K562 (cell line): ENCODE measurements at regions not wholly inside any gene's neighbourhood (a gene's known extent, or its start where the extent isn't known, plus 50 kb on each side); places are given as distances from the start of the nearest gene placed in this dataset.
A peak's percentile ranks its signal among the peaks of the same experiment; 100 is the strongest.

Source experiments
- ATF7 ChIP-seq: fragments of 450-650 bp; IDR thresholded peaks from 2 replicates; pipeline ENCODE4 v1.7.1; 2014; ENCODE audit warnings: mild to moderate bottlenecking, moderate library complexity
- CBFA2T2 ChIP-seq: fragments of 450-650 bp; conservative IDR thresholded peaks from 2 replicates; pipeline ENCODE4 v1.6.1; 2017; ENCODE audit warnings: mild to moderate bottlenecking
- CXXC5 ChIP-seq: fragments of 250-450 bp; sonication (Bioruptor Pico); IDR thresholded peaks from 2 replicates; pipeline ENCODE4 v1.8.0; 2022; ENCODE audit warnings: inconsistent platforms, mild to moderate bottlenecking, moderate library complexity
- HDAC2 ChIP-seq: fragments of 450-650 bp; IDR thresholded peaks from 2 replicates; pipeline ENCODE4 v1.6.1; 2016; ENCODE audit warnings: mild to moderate bottlenecking
- HNRNPUL1 ChIP-seq: fragments of 200-400 bp; formaldehyde crosslinking; IDR thresholded peaks from 2 replicates; pipeline ENCODE4 v1.6.1; 2017; ENCODE audit warnings: low read length
- ILK ChIP-seq: fragments of 450-650 bp; IDR thresholded peaks from 2 replicates; pipeline ENCODE4 v1.6.1; 2016; ENCODE audit warnings: missing genetic modification characterization, low read depth, mild to moderate bottlenecking, missing compliant biosample characterization, moderate library complexity, borderline replicate concordance
- KAT8 ChIP-seq: fragments of 450-650 bp; IDR thresholded peaks from 2 replicates; pipeline ENCODE4 v1.6.1; 2016; ENCODE audit warnings: low read depth, mild to moderate bottlenecking
- MED1 ChIP-seq: sonication (generic); formaldehyde crosslinking; IDR thresholded peaks from 2 replicates; pipeline ENCODE4 v1.8.1; 2023; ENCODE audit warnings: missing genetic modification reagents, borderline replicate concordance
- PTTG1 ChIP-seq: fragments of 450-650 bp; IDR thresholded peaks from 2 replicates; pipeline ENCODE4 v1.6.1; 2016; ENCODE audit warnings: low read depth, mild to moderate bottlenecking, missing genetic modification characterization, missing compliant biosample characterization
- SREBF1 ChIP-seq: fragments of 150-350 bp; IDR thresholded peaks from 2 replicates; pipeline ENCODE4 v1.6.1; 2014; ENCODE audit warnings: antibody characterized with exemption, low read depth, low read length, borderline replicate concordance
- SRF ChIP-seq, 2 experiments: fragments of 250-450, 450-650 bp in 1 of 2; sonication (Bioruptor Pico) in 1 of 2; sonication (generic) in 1 of 2; formaldehyde crosslinking; IDR thresholded peaks; 2 replicates each; pipeline versions ENCODE4 v1.5.0 to v1.5.1; 2020 to 2022; ENCODE audit warnings: mild to moderate bottlenecking in 1 of 2, missing genetic modification reagents in 1 of 2
- WHSC1 ChIP-seq: IDR thresholded peaks from one replicate; pipeline ENCODE4 v1.6.1; 2012; ENCODE audit warnings: low read length, control low read depth, inconsistent platforms
- ZNF12 ChIP-seq: sonication (generic); formaldehyde crosslinking; IDR thresholded peaks from 2 replicates; pipeline ENCODE4 v1.4.0; 2020; ENCODE audit warnings: mild to moderate bottlenecking, missing genetic modification reagents
- ZNF124 ChIP-seq: sonication (generic); formaldehyde crosslinking; IDR thresholded peaks from 2 replicates; pipeline ENCODE4 v1.8.1; 2022; ENCODE audit warnings: missing genetic modification reagents
- ZNF140 ChIP-seq: fragments of 250-450 bp; sonication (Bioruptor Pico); IDR thresholded peaks from 2 replicates; pipeline ENCODE4 v1.8.0; 2021; ENCODE audit warnings: moderate library complexity, mild to moderate bottlenecking, inconsistent platforms
- ZNF146 ChIP-seq: IDR thresholded peaks from one replicate; pipeline ENCODE4 v1.6.1; 2018; ENCODE audit warnings: missing compliant biosample characterization; ENCODE audit not compliant: unreplicated experiment
- ZNF408 ChIP-seq: fragments of 250-450 bp; sonication (Bioruptor Pico); IDR thresholded peaks from 2 replicates; pipeline ENCODE4 v1.4.0; 2020; ENCODE audit warnings: low read depth, mild to moderate bottlenecking, moderate library complexity
- ZNF609 ChIP-seq: sonication (generic); formaldehyde crosslinking; IDR thresholded peaks from 2 replicates; pipeline ENCODE4 v1.8.1; 2023; ENCODE audit warnings: missing genetic modification reagents, mild to moderate bottlenecking, borderline replicate concordance
- TF ChIP-seq, protein P1 (sequence below), 3 experiments: IDR thresholded peaks in 2 of 3; conservative IDR thresholded peaks in 1 of 3; 2 replicates each; pipeline ENCODE4 v1.5.1; 2011 to 2012; ENCODE audit warnings: low read length in 3 of 3, mild to moderate bottlenecking in 3 of 3, control low read depth in 2 of 3, improper control_type of control experiment in 1 of 3, inconsistent platforms in 1 of 3, low read depth in 1 of 3, mixed read lengths in 1 of 3, moderate library complexity in 1 of 3; ENCODE audit not compliant: insufficient read depth in 2 of 3
- TF ChIP-seq, protein P2 (sequence below): fragments of 450-650 bp; formaldehyde crosslinking; IDR thresholded peaks from 2 replicates; pipeline ENCODE4 v1.4.0; 2020; ENCODE audit warnings: mild to moderate bottlenecking, moderate library complexity
- TF ChIP-seq, protein P3 (sequence below): sonication (generic); formaldehyde crosslinking; IDR thresholded peaks from 2 replicates; pipeline ENCODE4 v1.8.0; 2022; ENCODE audit warnings: mild to moderate bottlenecking, low read depth, missing genetic modification reagents

DNA sequence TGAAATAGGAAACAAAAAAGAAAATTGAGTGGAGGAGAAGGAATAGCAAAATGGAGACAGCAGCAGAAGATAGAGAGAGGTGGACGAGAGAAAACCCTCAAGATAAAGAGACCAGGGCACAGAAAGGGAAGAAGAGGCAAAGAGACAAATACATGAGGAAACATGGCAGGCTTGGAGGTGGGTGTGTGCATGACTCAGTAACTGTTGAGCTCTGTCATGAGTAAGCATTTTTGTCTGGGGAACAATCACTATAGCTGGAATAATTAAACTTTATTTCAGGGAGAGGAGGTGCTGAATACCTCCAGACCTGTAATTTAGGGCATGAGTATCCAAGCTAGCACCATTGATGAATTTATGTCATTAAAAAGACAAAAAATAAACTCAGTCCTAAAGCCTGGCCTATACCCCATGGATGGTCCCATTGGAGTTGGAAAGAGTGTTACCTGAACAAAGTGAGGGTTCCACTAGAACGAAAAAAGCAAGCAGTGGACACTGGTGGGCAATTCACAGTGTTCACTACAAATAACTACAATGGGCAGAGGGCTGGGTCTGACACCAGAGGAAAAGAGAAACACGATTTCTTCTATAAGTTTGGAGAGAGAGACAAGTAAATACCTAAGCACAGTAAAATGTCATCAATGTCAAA is 145.5 kb downstream of the ADCYAP1 start (continued):
- TF ChIP-seq ATF7 (peak; percentile 52; the same call in 1 of the 2 replicates), CBFA2T2 (no peak), ZNF609 (no peak), HDAC2 (0 out of 2 replicates have a peak, but pooled peaks have one; percentile 47), ZNF146 (CRISPR knock-in tag) (no peak), MED1 (CRISPR knock-in tag) (no peak), ZNF140 (no peak), ILK (tag) (no peak), PTTG1 (tag) (no peak), WHSC1 (no peak), SREBF1 (no peak), SRF (CRISPR knock-in tag; IDR thresholded peaks at IDR 0.05) (no peak), ZNF12 (no peak), HNRNPUL1 (no peak), KAT8 (no peak), CXXC5 (CRISPR knock-in tag) (no peak), ZNF124 (CRISPR knock-in tag) (no peak), ZNF408 (CRISPR knock-in tag) (no peak)
- TF ChIP-seq, protein P1, sequence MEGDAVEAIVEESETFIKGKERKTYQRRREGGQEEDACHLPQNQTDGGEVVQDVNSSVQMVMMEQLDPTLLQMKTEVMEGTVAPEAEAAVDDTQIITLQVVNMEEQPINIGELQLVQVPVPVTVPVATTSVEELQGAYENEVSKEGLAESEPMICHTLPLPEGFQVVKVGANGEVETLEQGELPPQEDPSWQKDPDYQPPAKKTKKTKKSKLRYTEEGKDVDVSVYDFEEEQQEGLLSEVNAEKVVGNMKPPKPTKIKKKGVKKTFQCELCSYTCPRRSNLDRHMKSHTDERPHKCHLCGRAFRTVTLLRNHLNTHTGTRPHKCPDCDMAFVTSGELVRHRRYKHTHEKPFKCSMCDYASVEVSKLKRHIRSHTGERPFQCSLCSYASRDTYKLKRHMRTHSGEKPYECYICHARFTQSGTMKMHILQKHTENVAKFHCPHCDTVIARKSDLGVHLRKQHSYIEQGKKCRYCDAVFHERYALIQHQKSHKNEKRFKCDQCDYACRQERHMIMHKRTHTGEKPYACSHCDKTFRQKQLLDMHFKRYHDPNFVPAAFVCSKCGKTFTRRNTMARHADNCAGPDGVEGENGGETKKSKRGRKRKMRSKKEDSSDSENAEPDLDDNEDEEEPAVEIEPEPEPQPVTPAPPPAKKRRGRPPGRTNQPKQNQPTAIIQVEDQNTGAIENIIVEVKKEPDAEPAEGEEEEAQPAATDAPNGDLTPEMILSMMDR (IDR thresholded peaks at IDR 0.05 in 2 of 3, conservative IDR thresholded peaks at IDR 0.05 in 1 of 3; ENCODE audit: insufficient read depth in 2 of 3, low read depth in 1 of 3, low read length in 3 of 3), result no peak
- TF ChIP-seq, protein P2, sequence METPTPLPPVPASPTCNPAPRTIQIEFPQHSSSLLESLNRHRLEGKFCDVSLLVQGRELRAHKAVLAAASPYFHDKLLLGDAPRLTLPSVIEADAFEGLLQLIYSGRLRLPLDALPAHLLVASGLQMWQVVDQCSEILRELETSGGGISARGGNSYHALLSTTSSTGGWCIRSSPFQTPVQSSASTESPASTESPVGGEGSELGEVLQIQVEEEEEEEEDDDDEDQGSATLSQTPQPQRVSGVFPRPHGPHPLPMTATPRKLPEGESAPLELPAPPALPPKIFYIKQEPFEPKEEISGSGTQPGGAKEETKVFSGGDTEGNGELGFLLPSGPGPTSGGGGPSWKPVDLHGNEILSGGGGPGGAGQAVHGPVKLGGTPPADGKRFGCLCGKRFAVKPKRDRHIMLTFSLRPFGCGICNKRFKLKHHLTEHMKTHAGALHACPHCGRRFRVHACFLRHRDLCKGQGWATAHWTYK (CRISPR knock-in tag), result no peak
- TF ChIP-seq, protein P3, sequence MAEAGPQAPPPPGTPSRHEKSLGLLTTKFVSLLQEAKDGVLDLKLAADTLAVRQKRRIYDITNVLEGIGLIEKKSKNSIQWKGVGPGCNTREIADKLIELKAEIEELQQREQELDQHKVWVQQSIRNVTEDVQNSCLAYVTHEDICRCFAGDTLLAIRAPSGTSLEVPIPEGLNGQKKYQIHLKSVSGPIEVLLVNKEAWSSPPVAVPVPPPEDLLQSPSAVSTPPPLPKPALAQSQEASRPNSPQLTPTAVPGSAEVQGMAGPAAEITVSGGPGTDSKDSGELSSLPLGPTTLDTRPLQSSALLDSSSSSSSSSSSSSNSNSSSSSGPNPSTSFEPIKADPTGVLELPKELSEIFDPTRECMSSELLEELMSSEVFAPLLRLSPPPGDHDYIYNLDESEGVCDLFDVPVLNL, result no peak
